LNCaP clone FGC (cell line): ENCODE measurements at regions not wholly inside any gene's neighbourhood (a gene's known extent, or its start where the extent isn't known, plus 50 kb on each side); places are given as distances from the start of the nearest gene placed in this dataset.

Source experiments
- DNase-seq: peaks from one replicate; pipeline ENCODE4 v3.0.0-alpha.2; 2011; ENCODE audit warnings: low read depth
- H3K4me3 ChIP-seq: 2 replicates; pipeline ENCODE4 v1.5.1; 2011; ENCODE audit warnings: mild to moderate bottlenecking, low read depth, low read length, control low read depth
- CTCF ChIP-seq: IDR thresholded peaks from 2 replicates; pipeline ENCODE4 v1.5.1; 2012; ENCODE audit warnings: mild to moderate bottlenecking; ENCODE audit not compliant: control insufficient read depth, insufficient read depth; ENCODE audit errors: extremely low read depth

- H3K4me3 ChIP-seq, result no peak overlapping the region
- no peak for TF ChIP-seq CTCF
- no peak for DNase-seq
Observed at GRCh38 chr2:116645155-116645554, 1169.3 kb upstream of the DDX18 start.

GRCh38 chr2:116668691-116669090, 1145.8 kb upstream of the DDX18 start:
- no peak for DNase-seq
- no peak for TF ChIP-seq CTCF

GRCh38 chr2:116669782-116670181, 1144.7 kb upstream of the DDX18 start:
- DNase-seq, result no peak
- no peak overlapping the region for H3K4me3 ChIP-seq
- TF ChIP-seq CTCF, result no peak

More at GRCh38 chr2:116668691-116669090, 1145.8 kb upstream of the DDX18 start:
- no peak overlapping the region for H3K4me3 ChIP-seq

GRCh38 chr2:116674188-116674587, 1140.3 kb upstream of the DDX18 start:
- no peak for DNase-seq
- H3K4me3 ChIP-seq, result no peak overlapping the region
- no peak for TF ChIP-seq CTCF

- DNase-seq, result no peak
- no peak for TF ChIP-seq CTCF
- no peak overlapping the region for H3K4me3 ChIP-seq
Observed at GRCh38 chr2:116676776-116677175, 1137.7 kb upstream of the DDX18 start.

- no peak for DNase-seq
- TF ChIP-seq CTCF, result no peak
- H3K4me3 ChIP-seq, result no peak overlapping the region
Observed at GRCh38 chr2:116680256-116680936, 1134.1 kb upstream of the DDX18 start.

- DNase-seq, result no peak
- no peak for TF ChIP-seq CTCF
- H3K4me3 ChIP-seq, result no peak overlapping the region
Observed at GRCh38 chr2:116687371-116687770, 1127.1 kb upstream of the DDX18 start.
